ENCODE measurements at regions not wholly inside any gene's neighbourhood (a gene's known extent, or its start where the extent isn't known, plus 50 kb on each side); places are given as distances from the start of the nearest gene placed in this dataset.

DNA sequence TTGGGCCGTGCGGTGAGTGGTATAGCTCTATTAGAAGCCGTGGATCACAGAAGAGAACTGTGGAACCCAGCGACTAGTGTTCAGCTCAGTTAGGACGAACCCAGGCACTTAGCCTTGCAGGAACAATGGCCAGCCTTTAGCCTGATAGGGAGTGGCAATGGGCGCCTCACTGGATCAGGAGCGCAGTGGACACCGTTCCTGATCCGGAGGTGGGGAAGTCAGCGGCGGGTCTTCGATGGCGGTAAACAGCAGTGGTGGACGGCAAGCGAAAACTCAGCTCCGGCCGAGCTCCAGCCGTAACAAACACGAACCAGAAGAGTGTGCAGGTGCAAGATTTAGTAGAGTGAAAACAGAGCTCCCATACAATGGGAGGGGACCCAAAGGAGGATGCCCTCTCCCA, 340.0 kb downstream of the TLE4 start:
- Histone ChIP-seq H3K79me2 (ENCODE audit: control insufficient read depth, insufficient read depth, low read length) (no peaks in the 10 kb centered on the region), H3K4me2 (ENCODE audit: control insufficient read depth, extremely low read depth, insufficient read depth, low read depth, low read length) (no peak overlapping the region), H3K36me3 (ENCODE audit: control insufficient read depth in 2 of 2, extremely low read depth in 1 of 2, insufficient read depth in 2 of 2, low read length in 2 of 2) (no peaks in the 10 kb centered on the region), H3K4me3 (ENCODE audit: control insufficient read depth in 2 of 3, extremely low read depth in 1 of 3, insufficient read depth in 2 of 3, low read depth in 1 of 3, low read length in 3 of 3) (no peak overlapping the region), H3K27me3 (ENCODE audit: control insufficient read depth, extremely low read depth, insufficient read depth, low read length) (no peaks in the 10 kb centered on the region), H3K9ac (ENCODE audit: control insufficient read depth, extremely low read depth, insufficient read depth, low read length) (no peak overlapping the region), H2AFZ (ENCODE audit: control insufficient read depth, low read length) (no peak overlapping the region), H3K9me1 (ENCODE audit: control insufficient read depth, extremely low read depth, insufficient read depth, low read length) (no peaks in the 10 kb centered on the region), H3K4me1 (ENCODE audit: control insufficient read depth, extremely low read depth, insufficient read depth, low read length) (no peaks in the 10 kb centered on the region), H3K27ac (ENCODE audit: control insufficient read depth, insufficient read depth, low read length) (no peak overlapping the region), H3K9me3 (ENCODE audit: control insufficient read depth, low read depth, low read length) (no peaks in the 10 kb centered on the region), H4K20me1 (ENCODE audit: control insufficient read depth, extremely low read depth, insufficient read depth, low read length) (no peaks in the 10 kb centered on the region)
- FAIRE-seq (no peak), DNase-seq (ENCODE audit: low read depth, low spot score) (no peak)
- TF ChIP-seq, protein P1, sequence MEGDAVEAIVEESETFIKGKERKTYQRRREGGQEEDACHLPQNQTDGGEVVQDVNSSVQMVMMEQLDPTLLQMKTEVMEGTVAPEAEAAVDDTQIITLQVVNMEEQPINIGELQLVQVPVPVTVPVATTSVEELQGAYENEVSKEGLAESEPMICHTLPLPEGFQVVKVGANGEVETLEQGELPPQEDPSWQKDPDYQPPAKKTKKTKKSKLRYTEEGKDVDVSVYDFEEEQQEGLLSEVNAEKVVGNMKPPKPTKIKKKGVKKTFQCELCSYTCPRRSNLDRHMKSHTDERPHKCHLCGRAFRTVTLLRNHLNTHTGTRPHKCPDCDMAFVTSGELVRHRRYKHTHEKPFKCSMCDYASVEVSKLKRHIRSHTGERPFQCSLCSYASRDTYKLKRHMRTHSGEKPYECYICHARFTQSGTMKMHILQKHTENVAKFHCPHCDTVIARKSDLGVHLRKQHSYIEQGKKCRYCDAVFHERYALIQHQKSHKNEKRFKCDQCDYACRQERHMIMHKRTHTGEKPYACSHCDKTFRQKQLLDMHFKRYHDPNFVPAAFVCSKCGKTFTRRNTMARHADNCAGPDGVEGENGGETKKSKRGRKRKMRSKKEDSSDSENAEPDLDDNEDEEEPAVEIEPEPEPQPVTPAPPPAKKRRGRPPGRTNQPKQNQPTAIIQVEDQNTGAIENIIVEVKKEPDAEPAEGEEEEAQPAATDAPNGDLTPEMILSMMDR (optimal IDR thresholded peaks at IDR 0.05 in 1 of 3, IDR thresholded peaks at IDR 0.05 in 1 of 3, conservative IDR thresholded peaks at IDR 0.05 in 1 of 3; ENCODE audit: extremely low read depth in 1 of 3, insufficient read depth in 2 of 3, low read length in 3 of 3), result no peak
- TF ChIP-seq EZH2 (IDR thresholded peaks at IDR 0.05; ENCODE audit: low read length), result no peak
- dilution Hi-C loops (cut with MboI; ENCODE audit: extremely low pct_ligation_motif_present, low sequenced_read_pairs), result no loop called here

DNA sequence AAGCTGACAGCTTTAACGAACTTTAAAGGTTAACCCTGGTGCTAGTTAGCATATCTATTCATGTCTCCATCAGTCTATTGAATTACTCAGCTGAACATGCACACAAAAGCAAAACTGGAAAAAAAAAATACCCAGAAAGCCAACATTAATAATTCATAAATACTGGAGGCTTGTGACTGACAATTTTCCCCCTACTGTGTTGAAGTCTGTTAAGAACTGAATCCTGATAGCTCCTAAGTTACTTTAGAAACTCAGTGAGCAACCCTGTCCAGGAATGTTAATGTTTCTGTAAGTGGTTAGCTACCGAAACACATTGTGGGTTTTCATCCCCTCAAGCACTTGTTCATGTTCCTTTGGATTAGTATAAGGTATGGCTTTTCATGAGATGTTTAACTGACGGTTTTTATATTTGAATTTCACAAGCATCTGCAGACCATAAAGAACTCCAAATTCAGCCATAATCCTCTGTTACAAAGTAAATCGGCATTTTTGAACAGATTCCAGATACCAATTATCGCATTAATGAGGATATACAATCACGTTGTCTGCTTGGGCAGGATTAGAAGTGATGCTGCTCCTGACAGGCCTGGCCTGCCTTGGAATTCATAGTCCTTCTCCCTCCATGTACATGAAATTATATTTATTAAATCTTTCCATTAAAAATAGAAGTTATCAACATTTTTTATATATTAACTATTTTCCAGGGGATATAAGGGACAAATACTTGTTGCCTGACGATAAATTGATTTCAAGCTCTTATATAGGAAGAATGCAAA, 331.2 kb downstream of the TLE4 start:
- Histone ChIP-seq H2AFZ (ENCODE audit: control insufficient read depth, low read length) (no peak overlapping the region), H3K4me1 (ENCODE audit: control insufficient read depth, extremely low read depth, insufficient read depth, low read length) (no peaks in the 10 kb centered on the region), H3K4me3 (ENCODE audit: control insufficient read depth in 2 of 3, extremely low read depth in 1 of 3, insufficient read depth in 2 of 3, low read depth in 1 of 3, low read length in 3 of 3) (no peak overlapping the region), H3K79me2 (ENCODE audit: control insufficient read depth, insufficient read depth, low read length) (no peaks in the 10 kb centered on the region), H3K9me1 (ENCODE audit: control insufficient read depth, extremely low read depth, insufficient read depth, low read length) (no peaks in the 10 kb centered on the region), H3K9ac (ENCODE audit: control insufficient read depth, extremely low read depth, insufficient read depth, low read length) (no peak overlapping the region), H4K20me1 (ENCODE audit: control insufficient read depth, extremely low read depth, insufficient read depth, low read length) (no peaks in the 10 kb centered on the region), H3K27me3 (ENCODE audit: control insufficient read depth, extremely low read depth, insufficient read depth, low read length) (no peaks in the 10 kb centered on the region), H3K9me3 (ENCODE audit: control insufficient read depth, low read depth, low read length) (no peaks in the 10 kb centered on the region), H3K27ac (ENCODE audit: control insufficient read depth, insufficient read depth, low read length) (no peak overlapping the region), H3K36me3 (ENCODE audit: control insufficient read depth in 2 of 2, extremely low read depth in 1 of 2, insufficient read depth in 2 of 2, low read length in 2 of 2) (no peaks in the 10 kb centered on the region), H3K4me2 (ENCODE audit: control insufficient read depth, extremely low read depth, insufficient read depth, low read depth, low read length) (no peak overlapping the region)
- FAIRE-seq, result no peak
- no peak for DNase-seq (ENCODE audit: low read depth, low spot score)
- no peak for TF ChIP-seq EZH2 (IDR thresholded peaks at IDR 0.05; ENCODE audit: low read length)
- TF ChIP-seq, protein P1 (optimal IDR thresholded peaks at IDR 0.05 in 1 of 3, IDR thresholded peaks at IDR 0.05 in 1 of 3, conservative IDR thresholded peaks at IDR 0.05 in 1 of 3; ENCODE audit: extremely low read depth in 1 of 3, insufficient read depth in 2 of 3, low read length in 3 of 3), result no peak
- dilution Hi-C loops (cut with MboI; ENCODE audit: extremely low pct_ligation_motif_present, low sequenced_read_pairs), result no loop called here
